ENCODE measurements at regions not wholly inside any gene's neighbourhood (a gene's known extent, or its start where the extent isn't known, plus 50 kb on each side); places are given as distances from the start of the nearest gene placed in this dataset.

DNA sequence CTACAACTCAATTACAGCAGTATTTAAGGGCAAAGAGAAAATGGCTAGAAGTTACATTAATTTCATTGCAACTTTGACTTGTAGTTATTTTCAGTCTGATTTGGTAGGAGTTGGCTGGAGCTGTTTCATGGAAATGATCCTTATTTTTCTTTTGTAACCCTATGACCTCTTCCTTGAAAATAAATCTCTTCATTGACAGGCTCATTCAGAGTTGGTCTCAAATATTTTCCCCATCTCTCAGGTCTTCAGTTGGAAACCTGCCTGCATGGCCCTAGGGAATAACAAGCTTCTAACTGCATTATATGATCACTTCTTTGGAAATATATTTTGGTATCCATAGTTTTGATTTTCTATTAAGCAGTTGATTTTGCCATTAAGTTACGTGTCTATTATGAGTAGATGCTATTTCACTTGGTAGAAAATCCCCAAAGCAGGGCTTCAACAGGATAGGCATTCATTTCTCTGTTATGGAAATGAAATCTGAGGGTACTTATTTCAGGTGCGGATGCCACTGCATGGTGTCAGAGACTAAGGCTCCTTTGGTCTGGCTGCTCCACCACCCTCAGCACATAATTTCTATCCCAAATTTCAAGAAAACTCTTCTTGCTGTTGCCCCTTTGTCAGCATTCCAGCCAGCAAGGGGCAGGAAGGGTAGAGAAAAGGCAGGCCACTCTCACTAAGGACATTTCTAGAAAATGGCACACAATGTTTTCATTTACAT, 502.5 kb downstream of the SPRY1 start:
- TF ChIP-seq CTCF (IDR thresholded peaks at IDR 0.05; ENCODE audit: insufficient read depth, low read depth, low read length) (no peak), EZH2 (IDR thresholded peaks at IDR 0.05; ENCODE audit: insufficient read depth, low read length) (no peak)
